Endothelial cell of hepatic sinusoid (primary cell): ENCODE measurements at regions not wholly inside any gene's neighbourhood (a gene's known extent, or its start where the extent isn't known, plus 50 kb on each side); places are given as distances from the start of the nearest gene placed in this dataset.

Experiments used
- in situ Hi-C: cut with HindIII; loops from 2 replicates; pipeline ENCODE4 v1.10.0; 2017; ENCODE audit warnings: low sequenced_read_pairs

DNA sequence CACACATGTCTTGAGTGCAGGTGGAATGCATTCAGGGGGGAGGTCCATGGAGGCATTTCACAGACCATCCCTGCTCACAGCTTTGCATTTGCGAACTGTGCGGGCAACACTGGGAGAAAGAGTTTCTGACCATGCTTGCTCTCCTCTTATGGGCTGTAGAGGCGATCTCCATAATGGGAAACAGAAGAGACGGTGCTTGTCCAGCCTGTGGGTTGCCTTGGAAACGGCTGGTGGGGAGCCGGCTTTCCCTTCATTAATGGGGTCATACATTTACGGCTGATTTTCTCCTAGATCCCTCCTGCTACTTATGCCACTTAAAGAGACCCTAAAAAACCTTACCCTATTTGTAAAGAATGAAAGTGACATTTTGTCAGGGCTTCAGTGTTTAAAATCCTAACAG is 147.4 kb downstream of the SOX11 start:
- in situ Hi-C loops, result no loop called here

DNA sequence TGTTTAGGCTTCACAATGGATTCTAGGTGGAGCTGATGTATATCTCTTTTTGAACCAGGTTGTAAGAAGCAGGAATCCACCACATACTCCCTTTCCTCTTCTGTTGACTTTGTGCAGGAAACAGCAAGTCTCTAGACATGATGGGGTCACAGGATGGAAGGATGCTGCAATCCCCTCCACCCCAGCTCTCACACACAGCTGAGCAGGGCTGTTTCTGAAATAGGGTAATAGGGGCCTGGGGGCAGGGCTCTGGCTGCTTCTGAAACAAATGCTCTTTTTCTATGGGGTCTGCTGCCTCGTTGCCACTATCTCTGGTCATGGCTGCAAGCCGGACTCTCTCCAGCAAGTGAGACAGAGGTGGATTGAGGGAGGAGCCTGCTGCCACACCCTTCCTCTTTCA is 148.9 kb downstream of the SOX11 start:
- in situ Hi-C loops, result loop anchor here (5.0 to 10.0 kb wide), 2 partner anchors 56 to 66 kb away; no protein-coding TSS in a partner anchor

DNA sequence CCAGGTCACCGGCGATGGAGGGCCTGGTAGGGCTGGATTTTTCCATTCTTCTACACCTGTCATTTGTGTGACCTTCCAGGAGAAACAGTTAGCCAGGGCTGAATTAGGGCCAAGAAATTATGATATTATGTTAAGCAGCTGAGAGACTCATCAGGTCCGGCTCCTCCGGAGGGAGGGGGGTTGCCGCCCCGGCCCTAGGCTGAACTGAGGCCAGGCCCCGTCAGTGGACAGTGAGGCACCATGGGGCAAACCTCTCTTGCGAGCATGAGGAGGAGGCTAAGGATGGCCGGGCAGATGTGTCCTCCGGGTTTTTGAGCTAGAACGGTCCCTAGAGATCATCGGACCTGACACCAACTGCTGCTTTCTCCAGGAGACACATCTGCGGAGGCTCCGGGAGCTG is 150.1 kb downstream of the SOX11 start:
- in situ Hi-C loops, result loop anchor here (5.0 to 10.0 kb wide), 2 partner anchors 58 to 65 kb away; no protein-coding TSS in a partner anchor

DNA sequence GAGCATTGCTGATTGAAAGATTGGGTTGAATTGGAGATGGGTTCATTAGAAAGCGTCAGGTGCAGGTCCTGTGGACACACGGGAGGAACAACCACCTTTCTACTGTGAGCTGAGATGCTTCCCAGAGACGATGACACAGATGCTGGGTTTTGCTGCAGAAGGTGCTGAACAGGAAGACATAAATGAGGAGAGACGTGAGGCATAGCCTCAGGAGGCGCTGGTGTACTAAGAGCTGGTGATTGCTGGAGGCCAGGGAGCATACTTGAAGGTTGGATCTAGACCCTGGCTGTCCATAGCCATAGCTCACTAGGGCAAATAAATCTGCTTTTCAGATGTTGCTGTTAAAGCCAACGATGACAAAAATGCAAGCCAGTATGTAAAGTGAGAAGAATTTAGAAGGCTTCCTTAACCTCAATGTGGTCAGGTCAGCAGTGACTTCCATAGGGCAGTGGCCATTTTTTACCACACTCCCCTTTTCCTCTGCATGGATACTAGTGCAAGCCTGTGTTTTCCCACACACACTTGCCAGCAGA is 153.7 kb downstream of the SOX11 start:
- in situ Hi-C loops, result loop anchor here (10.0 kb wide), 1 partner anchor 61 kb away; no protein-coding TSS in a partner anchor

DNA sequence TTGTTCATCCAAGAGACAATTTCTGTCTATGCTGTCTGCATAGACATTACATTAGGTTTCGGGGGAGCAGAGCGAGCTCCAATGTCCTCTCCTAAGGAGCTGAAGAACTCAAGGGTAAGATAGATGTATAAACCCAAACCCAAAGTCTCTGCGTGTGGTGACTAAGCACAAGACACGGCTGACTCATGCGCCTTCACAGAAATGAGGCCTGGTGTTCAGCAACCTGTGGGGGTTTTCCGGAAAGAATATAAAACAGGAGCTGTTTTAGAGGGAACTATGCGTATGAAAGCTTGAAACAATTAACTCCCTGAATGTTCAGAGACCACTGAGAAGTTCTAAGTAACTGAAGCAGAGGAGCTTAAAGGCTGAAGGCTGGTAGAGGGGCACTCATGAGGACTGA is 154.7 kb downstream of the SOX11 start:
- in situ Hi-C loops, result loop anchor here (10.0 kb wide), 1 partner anchor 62 kb away; no protein-coding TSS in a partner anchor

DNA sequence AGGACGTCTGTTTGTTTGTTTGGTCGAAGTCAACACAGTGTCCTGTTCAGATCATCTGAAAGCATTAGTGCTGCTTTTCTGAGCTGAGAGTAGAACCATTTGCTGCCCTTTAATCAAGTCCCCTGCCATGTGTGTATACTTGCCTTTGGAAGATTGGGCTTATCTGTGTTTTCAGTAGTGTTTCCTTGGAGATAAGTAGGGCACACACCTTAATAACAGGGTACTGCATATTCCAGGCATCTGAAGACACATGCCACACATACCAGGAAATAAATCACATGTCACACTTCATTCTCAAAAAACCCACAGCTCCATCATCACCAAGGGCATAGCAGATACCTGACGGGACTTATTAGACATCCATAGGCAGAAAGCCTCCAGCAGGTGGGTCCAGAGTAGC is 157.4 kb downstream of the SOX11 start:
- in situ Hi-C loops, result loop anchor here (10.0 kb wide), 1 partner anchor 65 kb away; no protein-coding TSS in a partner anchor

DNA sequence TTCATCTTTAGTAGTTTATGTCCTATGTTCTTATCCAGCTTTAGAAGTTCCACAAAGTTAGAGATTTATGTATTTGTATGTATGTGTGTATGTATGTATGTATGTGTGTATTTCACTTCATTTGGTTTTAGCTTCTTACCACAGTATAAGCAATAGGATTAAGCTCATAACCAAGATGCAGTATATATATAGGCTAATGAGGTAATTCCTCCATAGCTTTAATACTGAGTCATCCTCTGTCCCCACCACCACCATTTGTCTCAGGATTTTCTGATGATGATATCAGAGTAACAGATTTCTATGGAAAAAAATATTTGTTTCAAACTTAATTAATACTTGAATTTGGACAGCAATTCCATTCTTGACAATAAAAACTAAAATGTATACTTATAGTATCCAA is 159.2 kb downstream of the SOX11 start:
- in situ Hi-C loops, result no loop called here

DNA sequence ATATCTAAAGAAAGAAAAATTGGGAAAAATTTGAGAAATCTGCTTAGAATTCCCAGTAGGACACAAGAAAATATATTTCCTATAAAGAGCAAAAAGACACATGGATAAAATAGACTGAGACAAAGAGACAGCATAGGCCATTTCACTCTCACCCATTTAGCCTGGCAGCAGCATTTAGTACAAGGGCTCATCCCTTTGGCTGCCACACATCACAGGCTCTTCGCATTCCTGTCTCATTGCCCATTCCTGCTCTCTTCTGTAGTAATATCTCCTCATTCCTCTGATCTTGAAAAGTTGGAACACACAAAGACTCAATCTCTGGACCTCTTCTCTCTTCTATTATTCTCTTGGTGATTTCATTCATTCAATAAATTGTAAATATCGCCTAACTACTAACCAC is 162.6 kb downstream of the SOX11 start:
- in situ Hi-C loops, result no loop called here

DNA sequence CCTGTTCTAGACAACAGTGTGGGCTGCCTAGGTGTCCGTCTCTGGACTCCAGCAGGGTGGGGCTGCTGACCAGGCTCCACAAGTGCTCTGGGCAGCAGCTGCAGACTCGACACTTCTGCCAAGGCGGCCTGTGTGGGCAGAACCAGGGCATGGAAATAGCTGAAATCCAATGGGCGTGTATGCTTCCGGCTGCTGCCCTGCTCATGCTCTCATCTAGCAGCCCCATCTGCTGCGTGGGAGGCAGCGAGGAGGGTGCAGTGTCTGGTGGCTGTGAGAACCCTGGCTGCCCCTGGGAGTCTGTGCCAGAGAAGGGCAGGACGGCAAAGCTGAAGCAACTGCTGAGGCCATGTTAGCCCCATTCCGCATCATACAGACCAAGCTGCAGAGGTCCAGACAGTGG is 174.9 kb downstream of the SOX11 start:
- in situ Hi-C loops, result no loop called here

DNA sequence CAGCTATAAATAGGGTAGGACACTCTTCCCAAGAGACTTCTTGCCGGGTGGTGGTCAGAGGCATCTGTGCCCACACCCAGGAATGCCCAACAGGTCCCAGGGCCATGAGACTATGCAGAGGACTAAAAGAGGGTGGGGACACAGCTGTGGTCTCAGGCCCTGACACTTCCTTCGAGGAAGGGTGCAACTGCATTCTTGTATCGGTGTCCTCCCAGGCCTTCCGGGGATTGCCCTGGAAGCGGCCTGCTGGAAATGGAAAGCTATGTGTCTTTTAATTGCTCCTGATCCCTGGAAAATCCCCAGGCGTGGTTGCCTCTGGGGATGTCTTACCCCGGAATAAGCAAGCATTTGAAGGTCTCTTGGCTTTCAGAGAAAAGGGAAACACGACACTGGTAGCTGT is 176.7 kb downstream of the SOX11 start:
- in situ Hi-C loops, result no loop called here

DNA sequence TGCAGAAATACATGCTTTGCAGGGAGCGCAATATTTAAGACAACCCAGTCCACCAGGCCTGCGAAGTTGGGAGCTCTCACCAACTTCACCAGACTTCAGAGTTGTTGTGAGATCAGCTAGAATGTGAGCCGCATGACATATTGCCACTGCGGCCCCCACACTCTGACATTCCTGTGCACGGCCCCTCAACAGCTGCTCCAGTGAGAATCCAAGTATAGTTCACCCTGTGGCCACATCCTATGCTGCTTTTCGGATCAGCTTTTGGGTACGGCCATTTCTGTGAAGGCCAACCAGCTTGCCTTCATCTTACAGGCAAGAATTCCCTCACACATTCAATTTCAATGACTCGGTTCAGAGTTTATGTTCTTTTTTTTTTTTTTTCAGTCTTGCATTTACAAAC is 177.8 kb downstream of the SOX11 start:
- in situ Hi-C loops, result no loop called here

DNA sequence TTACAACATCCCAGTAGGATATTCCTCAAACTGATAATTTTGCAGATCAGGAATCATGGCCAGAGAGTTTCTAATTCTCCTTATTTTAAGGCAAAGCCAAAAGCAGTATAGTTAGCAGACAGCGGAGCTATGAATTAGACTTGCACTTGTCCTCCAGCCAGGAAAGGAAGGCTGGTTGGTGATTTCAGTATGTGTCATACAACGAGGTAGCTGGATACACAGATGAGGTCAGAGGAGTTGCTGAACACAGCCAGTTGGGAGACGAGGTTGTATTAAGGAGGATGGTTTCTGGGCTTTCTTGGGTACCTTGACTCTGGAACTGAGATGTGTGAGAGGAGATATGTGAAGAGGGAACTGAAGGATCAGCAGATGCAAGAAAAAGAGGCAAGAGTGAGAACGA is 185.2 kb downstream of the SOX11 start:
- in situ Hi-C loops, result no loop called here

DNA sequence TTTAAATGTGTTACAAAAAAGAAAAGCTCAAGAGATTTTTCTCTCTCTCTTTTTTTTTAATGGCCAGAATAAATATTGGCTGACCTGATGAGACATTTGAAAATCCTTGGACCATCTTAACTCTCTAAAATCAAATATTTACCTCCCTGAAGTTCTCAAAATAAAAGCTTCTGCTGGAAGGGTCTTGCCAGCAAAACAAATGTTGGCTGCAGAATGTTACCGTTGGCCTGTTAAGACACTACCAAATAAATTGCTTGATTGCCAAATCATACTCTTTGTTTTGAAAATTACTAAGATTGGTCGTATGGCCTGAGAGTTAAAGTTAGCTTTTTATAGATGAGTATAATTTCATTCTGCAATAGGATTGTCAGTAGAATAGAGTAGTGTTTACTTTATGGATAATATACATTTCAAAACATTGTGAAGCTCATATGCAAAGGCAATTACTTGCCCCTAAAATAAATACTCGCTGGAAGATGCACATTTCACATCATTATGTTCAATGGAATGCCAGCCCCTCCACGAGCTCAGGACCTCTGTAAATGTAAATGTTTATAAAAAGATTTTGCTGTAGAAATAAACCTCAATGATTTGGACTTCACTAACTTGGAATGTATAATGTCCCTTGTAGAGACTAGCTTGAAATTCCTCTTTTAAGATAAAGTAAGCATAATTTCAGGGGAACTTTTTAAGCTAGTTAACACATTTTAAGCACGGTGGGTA is 193.4 kb downstream of the SOX11 start:
- in situ Hi-C loops, result no loop called here

DNA sequence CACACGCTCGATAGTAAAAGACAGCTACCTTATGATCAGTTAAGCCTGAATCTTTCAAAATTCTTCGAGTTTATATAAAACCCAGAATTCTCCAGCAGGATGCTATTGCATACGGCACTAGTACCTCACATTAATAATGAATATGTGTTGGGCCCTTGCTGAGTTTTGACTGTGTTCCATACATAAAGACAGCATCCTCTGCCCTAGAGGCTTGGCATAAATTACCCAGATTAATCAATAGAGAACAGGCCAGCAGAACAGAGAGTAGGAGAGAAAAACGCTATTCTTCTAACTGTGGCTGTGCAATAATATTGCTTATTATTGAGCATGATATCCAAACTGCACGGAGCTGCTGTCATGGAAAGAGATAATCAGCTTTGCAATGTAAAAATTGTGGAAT is 194.3 kb downstream of the SOX11 start:
- in situ Hi-C loops, result no loop called here

DNA sequence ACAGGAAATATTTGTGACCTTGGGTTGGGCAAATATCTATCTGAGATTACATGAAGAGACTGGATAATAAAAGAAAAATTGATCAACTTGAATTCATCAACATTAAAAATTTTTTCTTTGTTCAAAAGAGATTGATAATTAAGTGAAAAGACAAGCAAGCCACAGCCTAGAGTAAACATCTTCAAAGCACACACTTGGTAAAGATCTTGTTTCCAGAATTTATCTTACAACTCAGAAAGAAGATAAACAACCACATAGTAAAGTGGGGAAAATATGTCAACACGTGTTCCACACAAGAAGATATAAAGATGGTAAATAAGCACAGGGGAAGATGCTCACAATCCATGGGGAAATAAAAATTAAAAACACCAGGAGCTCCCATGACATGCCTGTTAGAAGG is 195.9 kb downstream of the SOX11 start:
- in situ Hi-C loops, result no loop called here

DNA sequence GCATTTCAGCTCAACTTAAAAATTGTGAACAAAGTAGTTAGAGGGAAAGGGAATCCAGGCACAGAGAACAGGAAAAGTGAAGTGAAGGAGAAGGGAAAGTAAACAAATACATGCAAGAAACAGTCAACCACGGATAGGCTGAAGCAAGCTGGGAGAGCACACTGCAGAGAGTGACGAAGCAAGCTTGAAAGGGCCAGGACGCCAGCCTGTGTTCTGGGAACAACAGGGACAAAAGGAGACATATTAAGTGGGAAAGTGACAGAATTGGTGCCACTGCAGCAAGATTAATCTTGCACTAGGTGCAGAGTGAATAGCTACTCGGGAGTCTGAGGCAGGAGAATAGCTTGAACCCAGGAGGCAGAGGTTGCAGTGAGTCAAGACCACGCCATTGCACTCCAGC is 197.3 kb downstream of the SOX11 start:
- in situ Hi-C loops, result no loop called here

DNA sequence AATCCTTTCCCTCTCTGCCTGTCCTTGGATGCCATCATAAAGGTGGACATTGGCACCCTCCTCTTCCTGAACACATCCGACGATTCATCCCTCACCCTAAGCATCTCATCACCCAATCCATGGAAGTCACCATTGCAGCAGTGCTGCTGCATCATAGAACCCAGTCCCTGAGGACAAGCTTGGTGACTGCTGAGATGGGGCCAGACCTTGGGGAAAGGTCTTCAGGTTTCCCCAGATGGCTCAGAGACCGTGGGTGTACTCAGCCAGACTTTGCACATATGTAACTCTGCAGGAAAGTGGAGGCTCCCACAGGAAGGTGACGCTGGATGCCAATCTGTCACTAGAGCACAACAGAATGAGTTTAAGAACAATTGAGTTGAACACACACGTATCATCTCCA is 202.2 kb downstream of the SOX11 start:
- in situ Hi-C loops, result no loop called here

DNA sequence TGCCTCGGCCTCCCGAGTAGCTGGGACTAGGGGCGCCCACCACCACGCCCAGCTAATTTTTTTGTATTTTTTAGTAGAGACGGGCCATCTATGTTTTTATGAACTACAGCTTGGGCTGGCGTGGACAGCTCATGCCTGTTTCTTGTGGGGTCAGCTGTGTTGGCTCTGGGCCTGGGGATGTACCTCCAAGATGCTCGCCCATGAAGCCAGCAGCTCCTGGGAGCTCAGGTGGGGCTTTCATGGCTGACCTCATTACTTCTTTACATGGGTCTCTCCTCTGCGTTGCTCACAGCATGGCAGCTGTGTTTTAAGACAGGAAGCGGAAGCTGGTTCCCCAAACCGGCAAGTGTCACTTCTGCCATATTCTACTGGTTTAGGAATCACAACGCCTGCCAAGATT is 203.1 kb downstream of the SOX11 start:
- in situ Hi-C loops, result no loop called here

DNA sequence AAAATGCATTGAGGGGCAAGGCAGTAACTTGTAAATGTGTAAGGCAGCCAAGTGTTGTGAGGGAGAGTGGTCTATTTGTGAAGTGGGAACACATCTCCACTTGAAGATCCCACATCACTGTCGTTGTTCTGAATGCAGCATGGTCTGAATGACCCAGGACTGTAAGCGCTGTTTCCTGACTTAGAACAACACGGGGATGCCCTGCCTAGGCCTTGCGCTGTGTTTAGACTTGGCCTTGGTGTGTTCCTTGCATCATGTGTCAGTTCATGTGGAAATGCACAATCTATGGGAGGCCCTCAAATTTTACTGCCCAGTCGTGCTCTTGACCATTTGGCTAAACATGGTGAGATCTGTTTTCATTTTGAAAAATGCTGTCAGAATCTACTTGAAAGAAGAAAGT is 205.1 kb downstream of the SOX11 start:
- in situ Hi-C loops, result no loop called here

DNA sequence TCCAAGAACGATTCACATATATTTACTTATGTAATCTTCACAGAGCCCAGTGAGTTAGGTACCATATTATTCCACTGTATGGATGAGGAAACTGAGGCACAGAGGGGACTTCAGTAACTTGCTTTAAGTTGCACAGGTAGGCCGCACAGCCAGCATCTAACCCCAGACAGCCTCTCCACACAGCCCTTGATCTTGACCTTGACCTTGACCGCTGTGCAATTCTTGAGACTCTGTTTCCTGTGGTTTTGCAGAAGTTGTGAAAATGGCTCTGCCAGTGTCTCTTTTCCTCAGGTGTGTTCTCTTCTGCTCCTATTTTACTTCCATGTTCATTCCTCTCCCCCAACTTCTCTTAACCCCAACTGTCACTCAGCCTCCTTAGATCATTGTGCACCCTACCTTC is 206.5 kb downstream of the SOX11 start:
- in situ Hi-C loops, result no loop called here

DNA sequence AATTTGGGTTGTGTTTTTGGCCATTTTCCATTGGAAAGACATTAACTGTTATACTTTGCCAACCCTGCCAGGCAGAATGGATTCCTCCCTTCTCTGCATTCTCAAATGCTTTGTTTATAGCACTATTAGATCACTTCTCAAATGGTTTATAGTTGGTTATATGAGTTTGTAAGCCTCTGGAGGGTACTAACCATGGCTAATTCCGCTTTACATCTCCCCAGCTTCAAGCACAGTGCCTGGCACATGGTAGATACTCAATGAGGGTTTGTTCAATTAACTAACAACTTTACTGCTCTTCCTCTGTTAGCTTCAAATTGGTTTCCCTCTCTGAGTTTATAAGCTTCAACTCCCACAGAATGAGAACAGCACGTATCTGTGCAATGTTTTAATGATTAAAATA is 213.5 kb downstream of the SOX11 start:
- in situ Hi-C loops, result loop anchor here (5.0 to 10.0 kb wide), 2 partner anchors 49 to 63 kb away; no protein-coding TSS in a partner anchor

DNA sequence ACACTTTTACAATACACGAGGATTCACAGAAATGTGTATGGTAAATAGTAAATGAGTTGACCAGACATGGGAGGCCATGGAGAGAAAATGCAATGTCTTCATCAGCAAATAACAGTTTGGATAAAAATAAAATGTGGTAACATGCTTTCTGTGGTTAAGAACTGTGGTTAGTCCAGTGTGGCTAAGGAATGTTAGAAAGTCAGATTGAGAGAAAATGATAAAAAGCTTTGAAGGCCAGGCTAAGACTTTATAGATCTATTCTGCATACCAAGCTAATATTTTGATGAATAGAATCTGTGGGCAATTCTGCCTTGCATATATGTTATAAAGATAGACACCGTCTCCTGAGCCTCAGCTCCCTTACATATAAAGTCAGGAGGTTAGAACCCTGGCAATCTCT is 215.9 kb downstream of the SOX11 start:
- in situ Hi-C loops, result loop anchor here (5.0 to 10.0 kb wide), 2 partner anchors 47 to 66 kb away; no protein-coding TSS in a partner anchor

DNA sequence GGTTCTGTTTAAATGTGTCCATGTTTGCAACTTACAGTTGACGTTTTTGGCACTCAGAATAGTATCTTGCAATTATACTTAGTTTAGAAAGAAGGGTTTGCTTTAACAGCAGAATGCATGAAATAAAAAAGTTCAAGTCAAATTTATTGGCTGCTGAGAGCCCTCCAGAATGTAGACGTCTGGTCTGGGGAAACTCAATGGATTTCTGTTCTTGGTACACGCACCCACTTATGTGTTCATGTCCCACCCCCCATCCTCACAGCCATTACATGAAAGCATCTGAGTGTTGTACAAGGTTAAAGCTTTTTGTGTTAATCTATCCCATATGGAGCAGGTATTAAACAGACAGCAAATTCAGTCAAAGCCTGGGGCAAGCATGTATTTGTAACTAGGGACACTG is 219.5 kb downstream of the SOX11 start:
- in situ Hi-C loops, result no loop called here
